ENCODE measurements at regions not wholly inside any gene's neighbourhood (a gene's known extent, or its start where the extent isn't known, plus 50 kb on each side); places are given as distances from the start of the nearest gene placed in this dataset.

DNA sequence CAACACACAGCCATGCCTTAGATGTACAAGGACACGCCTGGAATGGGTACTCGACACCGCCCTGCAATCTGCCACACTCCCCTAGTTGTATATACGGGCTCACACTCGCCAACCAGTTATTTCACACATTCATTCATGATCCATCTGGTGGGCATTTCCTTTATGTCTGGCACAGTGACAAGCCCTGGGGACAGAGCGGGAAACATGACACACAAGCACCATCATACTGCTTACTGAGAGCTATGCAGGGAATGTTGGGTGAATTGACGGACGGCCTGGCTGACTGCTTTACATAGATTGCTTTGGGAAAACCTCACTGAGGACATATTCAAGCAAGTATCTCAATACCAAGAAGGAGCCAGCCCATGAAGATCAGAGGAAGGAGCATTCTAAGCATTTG lies 448.0 kb upstream of the SPRED2 start:
- DNase-seq: no peak

DNA sequence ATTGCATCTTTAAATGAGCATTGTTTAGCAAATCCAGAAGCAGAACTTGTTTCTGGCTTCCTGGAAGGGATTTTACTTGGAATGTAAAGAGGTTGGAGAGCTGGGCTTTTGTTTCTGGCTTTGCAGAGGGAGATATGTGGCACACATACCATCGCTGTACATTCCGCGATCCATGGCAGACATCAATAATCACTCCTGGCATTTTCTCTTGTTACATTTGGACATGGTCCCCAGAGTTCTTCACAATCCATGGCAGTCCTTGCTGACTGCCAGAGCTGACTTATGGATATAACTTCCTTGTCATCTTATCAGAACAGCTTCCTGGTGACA lies 445.6 kb upstream of the SPRED2 start:
- DNase-seq: no peak

DNA sequence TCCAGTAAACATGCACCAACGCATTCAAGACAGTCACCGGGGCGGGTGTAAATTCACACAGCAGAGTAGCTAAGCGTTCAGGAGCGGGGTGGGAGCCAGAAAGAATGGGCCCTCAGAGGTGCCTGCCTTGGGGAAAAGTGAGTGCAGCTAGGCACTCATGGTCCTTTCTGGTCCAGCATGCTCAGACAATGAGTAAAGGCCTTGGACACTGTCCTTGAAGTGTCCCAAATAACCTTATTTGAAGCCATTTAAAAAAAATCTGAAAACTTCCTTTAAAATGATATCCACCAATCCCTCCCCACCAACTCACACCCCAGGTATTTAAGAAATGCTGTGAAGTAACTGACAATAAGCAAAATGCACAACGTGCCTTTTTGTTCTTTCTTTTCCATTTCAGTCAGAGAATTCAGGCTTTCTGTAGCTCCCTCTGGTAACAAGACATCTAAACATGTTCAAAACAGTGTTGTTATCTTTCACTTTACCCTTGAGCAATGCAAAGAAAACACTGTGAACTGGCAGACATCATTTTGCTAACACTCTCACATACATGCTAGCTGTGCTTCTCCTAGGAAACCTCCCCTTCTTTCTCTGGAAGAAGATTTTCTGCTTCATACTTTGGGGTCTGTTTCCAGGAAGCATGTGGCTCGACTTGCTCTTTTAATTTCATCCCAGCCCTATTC lies 445.1 kb upstream of the SPRED2 start:
- DNase-seq: no peak

DNA sequence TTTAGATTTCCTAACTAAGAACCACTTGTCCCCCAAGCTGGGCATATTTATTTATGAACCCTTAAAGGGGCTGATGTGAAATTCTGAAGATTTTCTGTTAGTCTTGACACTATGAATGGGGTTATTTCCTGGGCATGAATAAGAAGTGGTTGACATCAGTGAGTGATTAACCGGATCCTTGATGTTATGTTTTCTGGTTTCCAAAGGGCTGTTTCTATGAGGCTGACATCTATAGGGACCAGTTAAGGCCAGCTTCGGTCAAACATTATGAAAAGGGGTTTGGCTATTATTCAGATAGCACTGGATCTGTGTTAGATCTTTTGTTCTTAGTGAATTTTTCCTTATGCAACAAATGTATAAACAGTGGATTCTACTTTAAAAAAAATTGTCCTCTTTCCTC lies 443.7 kb upstream of the SPRED2 start:
- no peak for DNase-seq

- no peak for DNase-seq
Observed at GRCh38 chr2:65870826-65871225, 438.4 kb upstream of the SPRED2 start.

- no peak for DNase-seq
Observed at GRCh38 chr2:65869296-65869695, 436.9 kb upstream of the SPRED2 start.

DNA sequence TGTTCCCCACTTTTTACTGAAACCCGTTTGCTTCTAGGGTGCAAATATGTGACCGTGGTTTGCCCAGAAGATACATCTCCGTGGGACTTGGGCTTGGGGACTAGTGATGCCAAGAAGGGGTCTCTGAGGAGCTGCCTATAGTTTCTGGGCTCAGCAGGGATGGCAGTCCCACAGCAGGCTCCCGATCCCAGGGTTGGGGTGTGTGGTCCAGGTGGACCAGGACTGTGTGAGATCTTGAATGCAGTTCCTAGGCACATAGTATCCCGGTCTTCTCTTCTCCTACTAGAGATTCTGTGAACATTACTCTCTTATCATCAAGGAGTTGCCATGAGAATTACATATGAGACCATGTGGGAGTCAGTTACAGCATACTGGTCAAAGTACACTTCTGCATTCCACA lies 435.8 kb upstream of the SPRED2 start:
- no peak for DNase-seq

GRCh38 chr2:65867446-65867845 lies 435.0 kb upstream of the SPRED2 start:
- DNase-seq: no peak

- DNase-seq: no peak
Observed at GRCh38 chr2:65866148-65866547, 433.7 kb upstream of the SPRED2 start.

DNA sequence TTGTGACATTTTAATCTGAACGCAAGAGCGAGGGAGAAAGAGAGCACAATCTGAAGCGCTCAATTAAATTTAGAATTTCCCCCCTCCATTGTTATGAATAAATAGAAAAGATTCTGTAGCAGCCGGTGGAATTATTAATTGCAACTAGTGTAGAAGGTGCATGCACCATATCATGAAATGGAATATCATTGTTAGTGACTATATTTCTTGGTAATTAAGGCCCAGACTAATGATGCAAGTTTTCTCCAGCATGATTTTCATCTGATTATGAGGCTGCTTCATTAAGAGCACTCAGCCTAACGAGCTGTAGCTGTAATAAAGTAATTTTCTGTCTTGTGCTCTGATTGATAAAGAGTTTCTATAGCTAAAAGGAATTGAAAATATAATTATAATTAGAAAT lies 432.2 kb upstream of the SPRED2 start:
- no peak for DNase-seq

GRCh38 chr2:65863713-65864112 lies 431.3 kb upstream of the SPRED2 start:
- DNase-seq: no peak

DNA sequence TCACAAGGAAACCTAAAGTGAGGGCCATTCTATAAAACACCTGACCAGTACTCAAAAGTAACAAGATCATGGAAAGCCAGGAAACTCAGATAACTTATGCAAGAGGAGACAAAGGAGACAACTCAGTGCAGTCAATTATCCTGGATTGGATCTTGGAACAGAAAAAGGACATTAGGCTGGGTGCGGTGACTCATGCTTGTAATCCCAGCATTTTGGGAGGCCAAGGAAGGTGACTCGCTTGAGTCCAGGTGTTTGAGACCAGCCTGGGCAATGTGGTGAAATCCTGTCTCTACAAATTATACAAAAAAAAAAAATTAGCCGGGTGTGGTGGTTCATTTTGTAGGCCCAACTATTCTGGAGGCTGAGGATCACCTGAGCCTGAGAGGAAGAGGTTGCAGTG lies 424.5 kb upstream of the SPRED2 start:
- no peak for DNase-seq

- no peak for DNase-seq
Observed at GRCh38 chr2:65856423-65856822, 424.0 kb upstream of the SPRED2 start.

DNA sequence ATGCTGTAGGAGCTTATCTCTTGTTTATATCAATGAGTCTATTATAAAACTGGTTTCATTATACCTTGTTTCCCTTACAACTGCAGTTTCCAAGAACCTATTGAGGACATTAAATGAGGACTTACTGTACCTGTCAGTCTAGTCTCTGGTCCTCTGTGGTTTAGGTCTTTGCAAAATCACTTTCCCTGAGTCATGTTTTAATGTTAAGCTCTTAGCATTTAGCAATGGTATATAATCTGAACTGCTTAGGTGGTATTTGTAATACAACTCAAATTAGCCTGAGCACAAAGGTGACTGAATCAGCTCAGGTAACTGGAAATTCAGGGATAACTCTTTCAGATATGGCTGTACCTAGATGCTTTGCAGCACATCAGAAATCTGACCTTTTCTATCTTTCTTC lies 418.3 kb upstream of the SPRED2 start:
- no peak for DNase-seq

DNA sequence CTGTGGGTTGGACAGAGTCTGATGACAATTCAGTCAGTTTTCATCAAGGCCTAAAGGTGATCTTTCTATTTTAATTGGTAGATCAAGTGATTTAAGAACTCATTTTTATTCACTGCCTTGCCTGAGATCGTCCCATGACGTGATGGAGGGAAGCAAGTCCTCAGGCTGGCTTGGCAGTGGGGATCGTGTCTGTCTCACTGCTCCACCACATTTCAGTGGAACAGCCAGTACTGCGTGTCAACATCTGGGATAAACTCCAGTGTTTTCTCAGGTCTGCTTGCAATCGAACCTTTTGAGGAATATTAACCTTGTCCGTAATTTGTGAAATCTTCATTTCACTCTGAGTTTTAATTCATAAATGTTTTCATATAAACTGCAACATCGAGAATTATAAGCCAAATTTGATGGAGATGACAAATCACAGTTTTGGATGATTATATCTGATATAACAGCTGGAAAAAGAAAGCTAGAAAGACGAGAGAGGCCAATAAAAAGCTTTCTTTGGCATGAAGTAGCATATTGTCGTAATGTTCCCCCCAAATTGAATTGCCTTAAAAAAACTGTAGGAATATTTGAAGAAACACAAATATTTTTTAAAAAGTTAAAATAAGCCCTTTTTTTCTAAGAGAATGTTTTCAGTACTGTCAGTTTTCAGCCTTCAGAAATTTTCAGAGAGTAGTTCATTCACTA lies 414.7 kb upstream of the SPRED2 start:
- DNase-seq: no peak

DNA sequence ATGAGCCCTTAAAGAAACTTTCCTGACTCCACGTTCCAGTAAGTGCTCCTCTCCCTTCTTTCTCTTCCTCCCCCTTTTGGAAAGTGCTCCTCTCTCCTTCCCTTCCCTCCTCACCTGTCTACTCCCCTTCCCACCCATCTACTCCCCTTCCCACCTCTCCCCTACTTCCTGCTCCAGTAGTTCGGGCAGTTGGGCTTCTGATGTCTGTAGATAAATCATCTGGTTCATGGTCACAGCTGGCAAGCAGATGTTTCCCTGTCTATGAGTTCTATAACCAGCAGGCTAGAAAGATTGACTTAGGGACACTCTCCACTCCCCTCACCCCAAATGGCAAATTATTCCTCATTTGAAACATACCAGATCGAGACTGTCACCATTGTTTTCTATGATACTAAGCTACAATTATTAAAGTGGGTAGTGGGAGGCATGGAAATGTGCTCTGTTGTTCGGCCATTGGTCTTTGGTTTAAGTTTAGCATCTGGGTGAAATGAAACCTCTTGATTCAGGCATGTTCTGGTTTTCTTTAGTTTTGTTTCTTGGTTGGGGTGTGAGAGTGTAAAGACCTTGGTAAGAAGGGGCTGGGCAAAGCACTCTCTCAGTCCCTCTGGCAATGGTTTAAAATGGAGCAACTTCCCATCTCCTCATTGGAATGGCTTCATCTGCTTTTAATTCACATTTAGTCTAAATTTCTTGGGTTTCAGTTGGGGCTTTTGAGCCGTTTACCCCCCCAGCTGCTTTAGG lies 413.2 kb upstream of the SPRED2 start:
- no peak for DNase-seq

GRCh38 chr2:65842104-65842503 lies 409.7 kb upstream of the SPRED2 start:
- DNase-seq: no peak

GRCh38 chr2:65835975-65836549 lies 403.7 kb upstream of the SPRED2 start:
- no peak for DNase-seq

- DNase-seq: no peak
Observed at GRCh38 chr2:65834771-65835475, 402.5 kb upstream of the SPRED2 start.

- no peak for DNase-seq
Observed at GRCh38 chr2:65834062-65834461, 401.7 kb upstream of the SPRED2 start.

DNA sequence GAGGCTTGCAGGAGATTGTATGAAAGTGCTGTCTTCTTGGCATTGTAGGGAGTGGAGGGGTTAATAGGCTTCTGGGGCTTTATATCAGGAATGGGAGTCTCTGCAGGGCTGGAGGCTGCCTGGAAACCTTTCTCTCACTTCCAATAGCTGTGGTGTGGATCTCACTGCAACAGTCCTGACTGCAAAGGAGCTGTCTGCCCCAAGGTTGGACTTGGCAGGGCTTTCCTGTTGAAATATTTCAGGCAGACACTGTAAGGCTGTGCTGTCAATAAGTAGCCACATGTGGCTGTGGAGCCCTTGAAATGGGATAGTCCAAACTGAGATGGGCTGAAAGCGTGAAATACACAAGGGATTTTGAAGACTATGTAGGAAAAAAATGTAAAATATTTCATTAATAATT lies 399.1 kb upstream of the SPRED2 start:
- no peak for DNase-seq

GRCh38 chr2:65826567-65826966 lies 394.2 kb upstream of the SPRED2 start:
- DNase-seq: no peak

DNA sequence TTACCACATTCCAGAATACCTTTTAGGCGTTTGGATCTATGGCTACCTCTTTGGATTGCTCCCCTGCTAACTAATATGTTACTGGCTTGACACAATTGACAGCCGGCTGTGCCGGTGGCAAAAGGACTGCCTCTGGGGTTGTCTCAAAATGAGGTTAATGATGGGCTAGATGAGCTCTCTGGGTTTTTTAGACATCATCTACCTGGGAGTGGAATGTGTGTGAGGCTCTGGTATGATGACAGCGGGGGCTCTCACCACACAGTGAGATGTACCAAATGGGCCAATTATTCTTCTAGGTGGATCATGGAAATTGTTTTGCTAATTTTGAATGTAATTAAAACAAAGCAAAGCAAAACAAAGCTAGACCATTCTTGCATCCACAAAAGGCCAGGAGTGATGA lies 391.1 kb upstream of the SPRED2 start:
- no peak for DNase-seq
